H1 (cell line): ENCODE measurements at regions not wholly inside any gene's neighbourhood (a gene's known extent, or its start where the extent isn't known, plus 50 kb on each side); places are given as distances from the start of the nearest gene placed in this dataset.

Experiments
- BCL11A ChIP-seq, 2 experiments: IDR thresholded peaks; one replicate each; pipeline ENCODE4 v1.6.1; 2011; ENCODE audit warnings: low read depth in 2 of 2, low read length in 2 of 2, mild to moderate bottlenecking in 2 of 2
- CBX5 ChIP-seq: fragments of 300-800, 300-1000 bp; sonication (generic); IDR thresholded peaks from 2 replicates; pipeline ENCODE4 v1.7.1; 2016; ENCODE audit warnings: antibody characterized with exemption, low read length, low read depth
- CHD1 ChIP-seq: IDR thresholded peaks from 2 replicates; pipeline ENCODE4 v1.6.1; 2012; ENCODE audit warnings: low read depth, low read length, improper control_type of control experiment
- CTCF ChIP-seq, 3 experiments: IDR thresholded peaks; 1 replicate in 2 of 3; 2 replicates in 1 of 3; pipeline versions ENCODE4 v1.5.1 to v1.6.1; 2011; ENCODE audit warnings: low read length in 3 of 3, mild to moderate bottlenecking in 3 of 3, inconsistent platforms in 2 of 3, low read depth in 1 of 3, moderate library complexity in 1 of 3; ENCODE audit not compliant: insufficient read depth in 1 of 3; ENCODE audit errors: control extremely low read depth in 1 of 3
- EP300 ChIP-seq, 2 experiments: IDR thresholded peaks; 1 replicate in 1 of 2; 2 replicates in 1 of 2; pipeline ENCODE4 v1.6.1; 2011 to 2012; ENCODE audit warnings: low read depth in 2 of 2, low read length in 2 of 2, mild to moderate bottlenecking in 2 of 2, borderline replicate concordance in 1 of 2, inconsistent platforms in 1 of 2, moderate library complexity in 1 of 2
- GABPA ChIP-seq: IDR thresholded peaks from 2 replicates; pipeline ENCODE4 v1.6.1; 2011; ENCODE audit warnings: mild to moderate bottlenecking, low read length, moderate library complexity, borderline replicate concordance; ENCODE audit not compliant: insufficient read depth
- MAX ChIP-seq: IDR thresholded peaks from 2 replicates; pipeline ENCODE4 v1.6.1; 2012; ENCODE audit warnings: inconsistent platforms
- POLR2A ChIP-seq, 2 experiments: IDR thresholded peaks; 1 replicate in 1 of 2; 2 replicates in 1 of 2; pipeline ENCODE4 v1.6.1; 2011; ENCODE audit warnings: low read depth in 2 of 2, low read length in 2 of 2, mild to moderate bottlenecking in 2 of 2; ENCODE audit errors: control extremely low read depth in 1 of 2
- RBBP5 ChIP-seq: IDR thresholded peaks from 2 replicates; pipeline ENCODE4 v1.7.1; 2012; ENCODE audit warnings: low read depth, mild to moderate bottlenecking, inconsistent platforms, low read length, moderate library complexity, borderline replicate concordance
- RXRA ChIP-seq: IDR thresholded peaks from 2 replicates; pipeline ENCODE4 v1.6.1; 2011; ENCODE audit warnings: low read depth, mild to moderate bottlenecking, low read length, moderate library complexity; ENCODE audit not compliant: insufficient read depth
- SP1 ChIP-seq: IDR thresholded peaks from 2 replicates; pipeline ENCODE4 v1.6.1; 2011; ENCODE audit warnings: low read depth, low read length
- TF ChIP-seq, protein P1 (sequence below): fragments of 300-600 bp; sonication (generic); IDR thresholded peaks from 2 replicates; pipeline ENCODE4 v1.7.1; 2012; ENCODE audit warnings: low read length, moderate library complexity, mild to moderate bottlenecking, inconsistent platforms; ENCODE audit not compliant: insufficient replicate concordance
- TF ChIP-seq, protein P2 (sequence below): IDR thresholded peaks from 2 replicates; pipeline ENCODE4 v1.6.1; 2011; ENCODE audit warnings: low read depth, mild to moderate bottlenecking, low read length; ENCODE audit not compliant: insufficient read depth

DNA sequence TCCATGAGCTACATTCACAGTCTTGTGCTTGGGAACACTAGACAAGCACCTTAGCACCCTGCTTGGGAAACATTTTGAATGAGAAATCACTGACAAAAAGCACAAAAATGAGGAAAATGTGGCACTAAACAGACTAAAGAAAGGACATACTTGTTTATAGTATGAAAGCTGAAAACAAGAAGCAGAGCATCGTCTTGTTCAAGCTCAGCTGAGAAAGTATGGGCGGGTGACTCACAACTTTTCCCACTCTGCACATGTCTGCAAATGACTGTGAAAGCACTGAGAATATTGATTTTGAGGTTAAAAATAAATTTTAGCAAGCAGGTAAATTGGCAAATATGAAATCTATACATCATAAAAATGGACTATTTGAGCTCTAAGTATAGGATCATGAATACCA lies 725.3 kb downstream of the COL12A1 start:
- no peak for TF ChIP-seq MAX
- TF ChIP-seq SP1 = no peak
- TF ChIP-seq RXRA = no peak
- TF ChIP-seq CTCF (IDR thresholded peaks at IDR 0.05; ENCODE audit: control extremely low read depth in 1 of 3, insufficient read depth in 1 of 3, low read depth in 1 of 3, low read length in 3 of 3) = no peak
- no peak for TF ChIP-seq POLR2A (IDR thresholded peaks at IDR 0.05; ENCODE audit: control extremely low read depth in 1 of 2, low read depth in 2 of 2, low read length in 2 of 2)
- TF ChIP-seq EP300 (IDR thresholded peaks at IDR 0.05; ENCODE audit: borderline replicate concordance in 1 of 2, low read depth in 2 of 2, low read length in 2 of 2) = no peak
- TF ChIP-seq CBX5 = no peak
- no peak for TF ChIP-seq BCL11A (IDR thresholded peaks at IDR 0.05; ENCODE audit: low read depth in 2 of 2, low read length in 2 of 2)
- TF ChIP-seq, protein P1, sequence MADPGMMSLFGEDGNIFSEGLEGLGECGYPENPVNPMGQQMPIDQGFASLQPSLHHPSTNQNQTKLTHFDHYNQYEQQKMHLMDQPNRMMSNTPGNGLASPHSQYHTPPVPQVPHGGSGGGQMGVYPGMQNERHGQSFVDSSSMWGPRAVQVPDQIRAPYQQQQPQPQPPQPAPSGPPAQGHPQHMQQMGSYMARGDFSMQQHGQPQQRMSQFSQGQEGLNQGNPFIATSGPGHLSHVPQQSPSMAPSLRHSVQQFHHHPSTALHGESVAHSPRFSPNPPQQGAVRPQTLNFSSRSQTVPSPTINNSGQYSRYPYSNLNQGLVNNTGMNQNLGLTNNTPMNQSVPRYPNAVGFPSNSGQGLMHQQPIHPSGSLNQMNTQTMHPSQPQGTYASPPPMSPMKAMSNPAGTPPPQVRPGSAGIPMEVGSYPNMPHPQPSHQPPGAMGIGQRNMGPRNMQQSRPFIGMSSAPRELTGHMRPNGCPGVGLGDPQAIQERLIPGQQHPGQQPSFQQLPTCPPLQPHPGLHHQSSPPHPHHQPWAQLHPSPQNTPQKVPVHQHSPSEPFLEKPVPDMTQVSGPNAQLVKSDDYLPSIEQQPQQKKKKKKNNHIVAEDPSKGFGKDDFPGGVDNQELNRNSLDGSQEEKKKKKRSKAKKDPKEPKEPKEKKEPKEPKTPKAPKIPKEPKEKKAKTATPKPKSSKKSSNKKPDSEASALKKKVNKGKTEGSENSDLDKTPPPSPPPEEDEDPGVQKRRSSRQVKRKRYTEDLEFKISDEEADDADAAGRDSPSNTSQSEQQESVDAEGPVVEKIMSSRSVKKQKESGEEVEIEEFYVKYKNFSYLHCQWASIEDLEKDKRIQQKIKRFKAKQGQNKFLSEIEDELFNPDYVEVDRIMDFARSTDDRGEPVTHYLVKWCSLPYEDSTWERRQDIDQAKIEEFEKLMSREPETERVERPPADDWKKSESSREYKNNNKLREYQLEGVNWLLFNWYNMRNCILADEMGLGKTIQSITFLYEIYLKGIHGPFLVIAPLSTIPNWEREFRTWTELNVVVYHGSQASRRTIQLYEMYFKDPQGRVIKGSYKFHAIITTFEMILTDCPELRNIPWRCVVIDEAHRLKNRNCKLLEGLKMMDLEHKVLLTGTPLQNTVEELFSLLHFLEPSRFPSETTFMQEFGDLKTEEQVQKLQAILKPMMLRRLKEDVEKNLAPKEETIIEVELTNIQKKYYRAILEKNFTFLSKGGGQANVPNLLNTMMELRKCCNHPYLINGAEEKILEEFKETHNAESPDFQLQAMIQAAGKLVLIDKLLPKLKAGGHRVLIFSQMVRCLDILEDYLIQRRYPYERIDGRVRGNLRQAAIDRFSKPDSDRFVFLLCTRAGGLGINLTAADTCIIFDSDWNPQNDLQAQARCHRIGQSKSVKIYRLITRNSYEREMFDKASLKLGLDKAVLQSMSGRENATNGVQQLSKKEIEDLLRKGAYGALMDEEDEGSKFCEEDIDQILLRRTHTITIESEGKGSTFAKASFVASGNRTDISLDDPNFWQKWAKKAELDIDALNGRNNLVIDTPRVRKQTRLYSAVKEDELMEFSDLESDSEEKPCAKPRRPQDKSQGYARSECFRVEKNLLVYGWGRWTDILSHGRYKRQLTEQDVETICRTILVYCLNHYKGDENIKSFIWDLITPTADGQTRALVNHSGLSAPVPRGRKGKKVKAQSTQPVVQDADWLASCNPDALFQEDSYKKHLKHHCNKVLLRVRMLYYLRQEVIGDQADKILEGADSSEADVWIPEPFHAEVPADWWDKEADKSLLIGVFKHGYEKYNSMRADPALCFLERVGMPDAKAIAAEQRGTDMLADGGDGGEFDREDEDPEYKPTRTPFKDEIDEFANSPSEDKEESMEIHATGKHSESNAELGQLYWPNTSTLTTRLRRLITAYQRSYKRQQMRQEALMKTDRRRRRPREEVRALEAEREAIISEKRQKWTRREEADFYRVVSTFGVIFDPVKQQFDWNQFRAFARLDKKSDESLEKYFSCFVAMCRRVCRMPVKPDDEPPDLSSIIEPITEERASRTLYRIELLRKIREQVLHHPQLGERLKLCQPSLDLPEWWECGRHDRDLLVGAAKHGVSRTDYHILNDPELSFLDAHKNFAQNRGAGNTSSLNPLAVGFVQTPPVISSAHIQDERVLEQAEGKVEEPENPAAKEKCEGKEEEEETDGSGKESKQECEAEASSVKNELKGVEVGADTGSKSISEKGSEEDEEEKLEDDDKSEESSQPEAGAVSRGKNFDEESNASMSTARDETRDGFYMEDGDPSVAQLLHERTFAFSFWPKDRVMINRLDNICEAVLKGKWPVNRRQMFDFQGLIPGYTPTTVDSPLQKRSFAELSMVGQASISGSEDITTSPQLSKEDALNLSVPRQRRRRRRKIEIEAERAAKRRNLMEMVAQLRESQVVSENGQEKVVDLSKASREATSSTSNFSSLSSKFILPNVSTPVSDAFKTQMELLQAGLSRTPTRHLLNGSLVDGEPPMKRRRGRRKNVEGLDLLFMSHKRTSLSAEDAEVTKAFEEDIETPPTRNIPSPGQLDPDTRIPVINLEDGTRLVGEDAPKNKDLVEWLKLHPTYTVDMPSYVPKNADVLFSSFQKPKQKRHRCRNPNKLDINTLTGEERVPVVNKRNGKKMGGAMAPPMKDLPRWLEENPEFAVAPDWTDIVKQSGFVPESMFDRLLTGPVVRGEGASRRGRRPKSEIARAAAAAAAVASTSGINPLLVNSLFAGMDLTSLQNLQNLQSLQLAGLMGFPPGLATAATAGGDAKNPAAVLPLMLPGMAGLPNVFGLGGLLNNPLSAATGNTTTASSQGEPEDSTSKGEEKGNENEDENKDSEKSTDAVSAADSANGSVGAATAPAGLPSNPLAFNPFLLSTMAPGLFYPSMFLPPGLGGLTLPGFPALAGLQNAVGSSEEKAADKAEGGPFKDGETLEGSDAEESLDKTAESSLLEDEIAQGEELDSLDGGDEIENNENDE = no peak
- no peak for TF ChIP-seq CHD1
- no peak for TF ChIP-seq GABPA
- TF ChIP-seq, protein P2, sequence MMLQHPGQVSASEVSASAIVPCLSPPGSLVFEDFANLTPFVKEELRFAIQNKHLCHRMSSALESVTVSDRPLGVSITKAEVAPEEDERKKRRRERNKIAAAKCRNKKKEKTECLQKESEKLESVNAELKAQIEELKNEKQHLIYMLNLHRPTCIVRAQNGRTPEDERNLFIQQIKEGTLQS = no peak
- TF ChIP-seq RBBP5 = no peak
